ENCODE measurements at regions not wholly inside any gene's neighbourhood (a gene's known extent, or its start where the extent isn't known, plus 50 kb on each side); places are given as distances from the start of the nearest gene placed in this dataset.

- DNase-seq: no peak
These were observed 87.1 kb upstream of the HEY2 start for GRCh38 chr6:125662296-125662695.

GRCh38 chr6:125665295-125665814, 84.1 kb upstream of the HEY2 start:
- no peak for DNase-seq

GRCh38 chr6:125667326-125667725, 82.1 kb upstream of the HEY2 start:
- no peak for DNase-seq

GRCh38 chr6:125668071-125668470, 81.4 kb upstream of the HEY2 start:
- no peak for DNase-seq

- DNase-seq: no peak
These were observed 78.9 kb upstream of the HEY2 start for GRCh38 chr6:125670568-125670967.

GRCh38 chr6:125671323-125671722, 78.1 kb upstream of the HEY2 start:
- DNase-seq: no peak

GRCh38 chr6:125674230-125674629, 75.2 kb upstream of the HEY2 start:
- DNase-seq: no peak

- DNase-seq: no peak
These were observed 70.8 kb upstream of the HEY2 start for GRCh38 chr6:125678601-125679000.

- DNase-seq: no peak
These were observed 70.3 kb upstream of the HEY2 start for GRCh38 chr6:125679128-125679527.

- no peak for DNase-seq
These were observed 69.8 kb upstream of the HEY2 start for GRCh38 chr6:125679651-125680050.

- no peak for DNase-seq
These were observed 66.5 kb upstream of the HEY2 start for GRCh38 chr6:125682939-125683338.

GRCh38 chr6:125688138-125688537, 61.3 kb upstream of the HEY2 start:
- no peak for DNase-seq

GRCh38 chr6:125693480-125693879, 56.0 kb upstream of the HEY2 start:
- DNase-seq: no peak

- no peak for DNase-seq
These were observed 49.8 kb upstream of the HEY2 start for GRCh38 chr6:125699591-125699990.

Measured in bone marrow (tissue), 2 donors.